HG02852 (cell line): ENCODE measurements at regions not wholly inside any gene's neighbourhood (a gene's known extent, or its start where the extent isn't known, plus 50 kb on each side); places are given as distances from the start of the nearest gene placed in this dataset.
"Not testable (repeated sequence)": the region's sequence is repeated elsewhere in the genome, so short reads cannot be mapped to it uniquely, and the experiment has no call there.

ENCODE experiments used
- ATAC-seq: cut with Tn5 transposase; IDR thresholded peaks from one replicate; pipeline ENCODE4 v1.9.1; 2021; ENCODE audit warnings: mild to moderate bottlenecking, moderate library complexity; ENCODE audit not compliant: unreplicated experiment

GRCh38 chrX:964831-965416, 247.5 kb downstream of the CRLF2 start:
- no peak for ATAC-seq

GRCh38 chrX:960821-961220, 251.6 kb downstream of the CRLF2 start:
- no peak for ATAC-seq

GRCh38 chrX:959595-959994, 252.9 kb downstream of the CRLF2 start:
- ATAC-seq, result no peak

- not testable (repeated sequence) for ATAC-seq
Measured at GRCh38 chrX:955168-955781, 257.2 kb downstream of the CRLF2 start.

- no peak for ATAC-seq
Measured at GRCh38 chrX:953879-954482, 258.5 kb downstream of the CRLF2 start.

GRCh38 chrX:952816-953215, 259.6 kb downstream of the CRLF2 start:
- ATAC-seq, result no peak

GRCh38 chrX:947262-947661, 265.2 kb downstream of the CRLF2 start:
- ATAC-seq, result not testable (repeated sequence)

- no peak for ATAC-seq
Measured at GRCh38 chrX:943035-943434, 269.4 kb downstream of the CRLF2 start.

GRCh38 chrX:940691-941090, 271.8 kb downstream of the CRLF2 start:
- ATAC-seq, result no peak

- ATAC-seq, result no peak
Measured at GRCh38 chrX:936979-937769, 275.3 kb downstream of the CRLF2 start.

GRCh38 chrX:933611-934010, 278.8 kb downstream of the CRLF2 start:
- no peak for ATAC-seq

GRCh38 chrX:928606-929005, 283.8 kb downstream of the CRLF2 start:
- ATAC-seq, result no peak

- no peak for ATAC-seq
Measured at GRCh38 chrX:926991-927390, 285.5 kb downstream of the CRLF2 start.

- no peak for ATAC-seq
Measured at GRCh38 chrX:926070-926469, 286.4 kb downstream of the CRLF2 start.

- no peak for ATAC-seq
Measured at GRCh38 chrX:925652-926061, 286.8 kb downstream of the CRLF2 start.

- ATAC-seq, result no peak
Measured at GRCh38 chrX:925094-925493, 287.4 kb downstream of the CRLF2 start.

- ATAC-seq, result no peak
Measured at GRCh38 chrX:924017-924416, 288.4 kb downstream of the CRLF2 start.

GRCh38 chrX:920234-920799, 289.7 kb downstream of the SHOX start:
- ATAC-seq, result no peak

- no peak for ATAC-seq
Measured at GRCh38 chrX:916230-916599, 285.6 kb downstream of the SHOX start.

GRCh38 chrX:915427-916229, 285.0 kb downstream of the SHOX start:
- ATAC-seq, result no peak

- no peak for ATAC-seq
Measured at GRCh38 chrX:914206-914605, 283.6 kb downstream of the SHOX start.
